ENCODE measurements at regions not wholly inside any gene's neighbourhood (a gene's known extent, or its start where the extent isn't known, plus 50 kb on each side); places are given as distances from the start of the nearest gene placed in this dataset.
"Not testable (repeated sequence)": the region's sequence is repeated elsewhere in the genome, so short reads cannot be mapped to it uniquely, and the experiment has no call there.

- no peaks in the 10 kb centered on the region for H3K36me3 Mint-ChIP-seq
- H3K9me3 Mint-ChIP-seq, result peaks cover 10% of the 10 kb centered on the region
- no peak for ATAC-seq
Measured at GRCh38 chr21:35479529-35479928, 430.4 kb upstream of the RUNX1 start.

DNA sequence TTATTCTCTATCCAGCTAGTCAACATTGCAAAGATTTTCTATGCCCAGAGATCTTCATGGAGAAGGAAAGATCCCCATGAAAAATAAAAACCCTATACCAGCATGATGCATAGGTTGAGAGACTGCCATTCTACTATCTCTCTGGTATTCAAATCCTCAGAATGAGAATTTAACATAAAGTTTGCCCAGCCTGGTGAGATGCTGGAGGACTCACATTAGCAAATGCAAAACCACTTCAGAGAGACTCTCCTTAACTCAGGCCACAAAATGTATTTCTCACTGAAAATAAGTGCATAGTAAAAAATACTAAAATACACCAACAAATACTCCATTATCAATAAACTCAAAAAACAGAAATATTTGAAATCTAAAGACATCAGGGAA lies 430.0 kb upstream of the RUNX1 start:
- ATAC-seq, result no peak
- H3K4me1 Mint-ChIP-seq, result peaks cover 15% of the 10 kb centered on the region
- DNase-seq (ENCODE audit: low spot score in 2 of 2), result no peak
- H3K27ac Mint-ChIP-seq, result no peak overlapping the region
- no peak overlapping the region for H3K4me3 Mint-ChIP-seq
- peaks cover 10% of the 10 kb centered on the region for H3K9me3 Mint-ChIP-seq
- H3K36me3 Mint-ChIP-seq, result no peaks in the 10 kb centered on the region

More at GRCh38 chr21:35479529-35479928, 430.4 kb upstream of the RUNX1 start:
- DNase-seq (ENCODE audit: low spot score in 2 of 2), result no peak
- no peak overlapping the region for H3K4me3 Mint-ChIP-seq
- peaks cover 20% of the 10 kb centered on the region for H3K4me1 Mint-ChIP-seq
- no peak overlapping the region for H3K27ac Mint-ChIP-seq

- Mint-ChIP-seq H3K4me1 (peaks cover 13% of the 10 kb centered on the region), H3K36me3 (no peaks in the 10 kb centered on the region), H3K27ac (no peak overlapping the region), H3K4me3 (no peak overlapping the region), H3K9me3 (peaks cover 10% of the 10 kb centered on the region)
- DNase-seq (ENCODE audit: low spot score in 2 of 2) (no peak), ATAC-seq (no peak)
Measured at GRCh38 chr21:35478161-35479064, 429.3 kb upstream of the RUNX1 start.

- Mint-ChIP-seq H3K4me1 (peaks cover 13% of the 10 kb centered on the region), H3K4me3 (no peak overlapping the region), H3K9me3 (peaks cover 10% of the 10 kb centered on the region), H3K36me3 (no peaks in the 10 kb centered on the region), H3K27ac (no peak overlapping the region)
- ATAC-seq (no peak), DNase-seq (ENCODE audit: low spot score in 2 of 2) (no peak)
Measured at GRCh38 chr21:35477622-35478021, 428.5 kb upstream of the RUNX1 start.

GRCh38 chr21:35476621-35477395 lies 427.7 kb upstream of the RUNX1 start:
- DNase-seq (ENCODE audit: low spot score in 2 of 2) (no peak), ATAC-seq (no peak)
- Mint-ChIP-seq H3K4me3 (no peak overlapping the region), H3K27ac (no peak overlapping the region), H3K4me1 (peaks cover 13% of the 10 kb centered on the region), H3K9me3 (peaks cover 10% of the 10 kb centered on the region), H3K36me3 (no peaks in the 10 kb centered on the region)

DNA sequence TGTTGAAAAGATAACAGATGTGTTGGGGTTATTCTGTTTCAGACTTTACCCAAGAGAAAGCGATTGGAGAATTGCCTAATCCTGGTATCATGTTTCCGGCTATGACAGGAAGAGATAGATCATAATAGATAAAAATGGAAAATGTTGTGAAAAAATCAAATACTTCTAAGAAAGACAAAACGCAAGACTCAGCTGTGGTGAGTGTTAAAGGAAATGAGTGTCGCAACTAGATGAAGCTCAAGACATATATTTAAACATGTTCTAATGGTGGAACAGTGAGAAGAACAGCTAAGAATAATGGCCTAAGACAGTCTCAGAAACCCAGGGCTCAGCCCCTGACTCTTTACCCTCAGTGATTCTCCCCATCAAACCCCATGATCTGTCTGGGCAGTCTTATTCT lies 426.7 kb upstream of the RUNX1 start:
- H3K36me3 Mint-ChIP-seq, result no peaks in the 10 kb centered on the region
- ATAC-seq (peak; percentile 50), DNase-seq (ENCODE audit: low spot score in 2 of 2) (no peak)
- H3K27ac Mint-ChIP-seq, result no peak overlapping the region
- H3K4me3 Mint-ChIP-seq, result no peak overlapping the region
- peaks cover 10% of the 10 kb centered on the region for H3K9me3 Mint-ChIP-seq
- H3K4me1 Mint-ChIP-seq, result peaks cover 13% of the 10 kb centered on the region

DNA sequence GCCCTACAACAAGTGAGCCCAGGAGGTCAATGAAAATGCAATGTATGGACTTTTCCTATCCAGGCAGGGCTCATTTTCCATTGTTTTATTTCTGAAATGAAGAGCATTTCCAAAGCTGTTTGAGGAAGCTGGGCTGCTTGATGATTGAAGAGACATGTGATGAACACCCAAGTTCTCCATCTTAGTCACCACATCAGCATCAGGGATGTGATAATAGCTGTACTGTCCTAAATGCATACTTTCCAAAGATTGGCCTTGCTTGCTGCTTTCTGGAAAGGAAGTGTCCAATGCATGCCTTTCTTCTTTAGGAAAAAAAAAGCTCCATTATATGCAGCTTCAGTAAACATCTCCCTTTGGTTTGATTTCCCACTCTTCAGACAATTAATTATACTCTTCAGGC lies 425.9 kb upstream of the RUNX1 start:
- Mint-ChIP-seq H3K36me3 (no peaks in the 10 kb centered on the region), H3K27ac (no peak overlapping the region), H3K4me3 (no peak overlapping the region), H3K9me3 (peaks cover 8% of the 10 kb centered on the region), H3K4me1 (peaks cover 13% of the 10 kb centered on the region)
- no peak for ATAC-seq
- no peak for DNase-seq (ENCODE audit: low spot score in 2 of 2)

DNA sequence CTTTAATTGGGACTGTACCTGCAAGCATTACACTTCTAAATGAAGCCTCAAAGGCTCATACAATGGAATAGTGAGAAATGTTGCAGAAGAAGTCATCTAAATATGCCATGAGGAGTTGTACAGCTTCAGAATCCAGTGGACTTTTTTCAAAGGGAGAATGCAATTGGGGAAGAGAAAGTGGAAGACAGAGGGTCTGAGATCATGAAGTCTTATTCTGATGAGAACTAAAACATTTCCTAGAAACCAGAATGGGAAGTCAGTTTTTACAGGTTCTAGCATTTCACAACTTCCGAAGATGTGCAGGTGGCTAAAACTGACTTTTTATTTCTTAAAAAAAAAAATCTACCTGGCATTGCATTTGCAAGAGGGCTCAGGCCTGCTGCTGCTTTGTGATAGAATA lies 424.4 kb upstream of the RUNX1 start:
- H3K4me3 Mint-ChIP-seq, result no peak overlapping the region

DNA sequence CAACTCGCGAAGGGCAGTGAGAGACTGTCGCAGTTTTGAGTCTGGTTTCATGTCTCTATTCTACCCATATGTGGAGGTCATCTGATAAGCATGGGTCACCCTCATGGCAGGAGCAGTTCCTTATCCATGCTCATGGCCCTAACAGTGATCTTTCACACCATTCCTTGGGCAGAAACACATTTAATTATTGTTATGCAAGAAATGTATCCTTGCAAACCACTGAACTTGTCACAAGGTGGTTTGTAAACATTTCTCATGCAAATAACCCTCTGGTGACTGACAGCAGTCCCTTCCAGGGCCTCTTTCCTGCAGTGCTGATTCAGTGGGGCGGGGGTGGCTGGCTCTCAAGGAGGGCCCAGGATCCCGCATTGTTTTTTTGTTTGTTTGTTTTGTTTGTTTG lies 421.4 kb upstream of the RUNX1 start:
- DNase-seq (ENCODE audit: low spot score in 2 of 2) (no peak), ATAC-seq (no peak)
- Mint-ChIP-seq H3K4me1 (peaks cover 2% of the 10 kb centered on the region), H3K4me3 (no peak overlapping the region), H3K36me3 (no peaks in the 10 kb centered on the region), H3K9me3 (peaks cover 5% of the 10 kb centered on the region), H3K27ac (no peak overlapping the region)

More for the DNA sequence above, 424.4 kb upstream of the RUNX1 start:
- no peaks in the 10 kb centered on the region for H3K36me3 Mint-ChIP-seq
- H3K4me1 Mint-ChIP-seq, result peaks cover 13% of the 10 kb centered on the region
- H3K27ac Mint-ChIP-seq, result no peak overlapping the region
- DNase-seq (ENCODE audit: low spot score in 2 of 2) (no peak), ATAC-seq (no peak)
- H3K9me3 Mint-ChIP-seq, result no peaks in the 10 kb centered on the region

- no peak for ATAC-seq
- no peak for DNase-seq (ENCODE audit: low spot score in 2 of 2)
- no peak overlapping the region for H3K27ac Mint-ChIP-seq
- no peaks in the 10 kb centered on the region for H3K36me3 Mint-ChIP-seq
- no peak overlapping the region for H3K4me3 Mint-ChIP-seq
- H3K4me1 Mint-ChIP-seq, result no peaks in the 10 kb centered on the region
- H3K9me3 Mint-ChIP-seq, result peaks cover 5% of the 10 kb centered on the region
Measured at GRCh38 chr21:35469498-35469897, 420.4 kb upstream of the RUNX1 start.

DNA sequence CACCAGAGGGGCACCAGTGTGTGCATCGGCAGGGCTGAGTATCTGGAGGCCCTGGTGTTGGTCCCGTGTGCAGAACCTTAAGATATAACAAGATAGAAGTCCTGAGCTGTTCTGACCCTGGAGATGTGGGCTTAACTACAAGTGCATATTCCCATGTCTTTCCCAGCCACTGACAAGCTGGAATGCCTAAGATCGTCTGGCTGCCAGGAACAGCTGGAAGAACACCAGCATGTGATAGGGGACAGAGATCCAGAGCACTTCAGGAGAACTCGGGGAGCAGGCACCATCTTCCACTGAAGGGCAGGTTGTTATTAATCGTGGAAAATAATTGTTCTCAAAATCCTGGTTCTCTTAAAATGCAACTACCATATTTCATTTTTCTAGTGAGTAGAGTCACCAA lies 419.9 kb upstream of the RUNX1 start:
- no peak for ATAC-seq
- no peak overlapping the region for H3K27ac Mint-ChIP-seq
- H3K4me3 Mint-ChIP-seq, result no peak overlapping the region
- DNase-seq (ENCODE audit: low spot score in 2 of 2), result no peak
- H3K9me3 Mint-ChIP-seq, result peaks cover 5% of the 10 kb centered on the region
- no peaks in the 10 kb centered on the region for H3K4me1 Mint-ChIP-seq
- H3K36me3 Mint-ChIP-seq, result no peaks in the 10 kb centered on the region

GRCh38 chr21:35467566-35467965 lies 418.5 kb upstream of the RUNX1 start:
- Mint-ChIP-seq H3K36me3 (no peaks in the 10 kb centered on the region), H3K4me3 (no peak overlapping the region), H3K9me3 (peaks cover 5% of the 10 kb centered on the region), H3K4me1 (no peaks in the 10 kb centered on the region), H3K27ac (no peak overlapping the region)
- ATAC-seq (no peak), DNase-seq (ENCODE audit: low spot score in 2 of 2) (no peak)

GRCh38 chr21:35466681-35467080 lies 417.6 kb upstream of the RUNX1 start:
- H3K4me1 Mint-ChIP-seq; H3K9me3 Mint-ChIP-seq; H3K36me3 Mint-ChIP-seq; DNase-seq (ENCODE audit: low spot score in 2 of 2); ATAC-seq; H3K4me3 Mint-ChIP-seq; H3K27ac Mint-ChIP-seq: not testable (repeated sequence)

GRCh38 chr21:35465741-35466140 lies 416.6 kb upstream of the RUNX1 start:
- Mint-ChIP-seq H3K27ac (no peak overlapping the region), H3K36me3 (no peaks in the 10 kb centered on the region), H3K4me1 (no peaks in the 10 kb centered on the region), H3K4me3 (no peak overlapping the region), H3K9me3 (peaks cover 5% of the 10 kb centered on the region)
- DNase-seq (ENCODE audit: low spot score in 2 of 2) (no peak), ATAC-seq (no peak)

- no peak overlapping the region for H3K27ac Mint-ChIP-seq
- no peak overlapping the region for H3K4me3 Mint-ChIP-seq
- H3K36me3 Mint-ChIP-seq, result no peaks in the 10 kb centered on the region
- peaks cover under 1% of the 10 kb centered on the region for H3K9me3 Mint-ChIP-seq
- ATAC-seq, result no peak
- no peaks in the 10 kb centered on the region for H3K4me1 Mint-ChIP-seq
- DNase-seq (ENCODE audit: low spot score in 2 of 2), result no peak
Measured at GRCh38 chr21:35461700-35462099, 412.6 kb upstream of the RUNX1 start.

GRCh38 chr21:35460441-35460840 lies 411.3 kb upstream of the RUNX1 start:
- H3K4me1 Mint-ChIP-seq, result no peaks in the 10 kb centered on the region
- no peaks in the 10 kb centered on the region for H3K9me3 Mint-ChIP-seq
- H3K36me3 Mint-ChIP-seq, result no peaks in the 10 kb centered on the region
- DNase-seq (ENCODE audit: low spot score in 2 of 2) (no peak), ATAC-seq (no peak)
- H3K27ac Mint-ChIP-seq, result no peak overlapping the region
- H3K4me3 Mint-ChIP-seq, result no peak overlapping the region
